Astrocyte of the spinal cord (primary cell): ENCODE measurements at regions not wholly inside any gene's neighbourhood (a gene's known extent, or its start where the extent isn't known, plus 50 kb on each side); places are given as distances from the start of the nearest gene placed in this dataset.

Experiments used
- DNase-seq: peaks from one replicate; pipeline ENCODE4 v3.0.0; 2011; ENCODE audit warnings: low read depth, low spot score
- H3K4me3 ChIP-seq: 2 replicates; pipeline ENCODE4 v1.5.1; 2011; ENCODE audit warnings: low read depth, mild to moderate bottlenecking, low read length, moderate library complexity
- in situ Hi-C: cut with HindIII; loops from 2 replicates; pipeline ENCODE4 v1.10.0; 2017; ENCODE audit warnings: low sequenced_read_pairs
- TF ChIP-seq, protein P1 (sequence below): IDR thresholded peaks from 2 replicates; pipeline ENCODE4 v1.5.1; 2012; ENCODE audit warnings: low read depth, mild to moderate bottlenecking, low read length, inconsistent platforms

DNA sequence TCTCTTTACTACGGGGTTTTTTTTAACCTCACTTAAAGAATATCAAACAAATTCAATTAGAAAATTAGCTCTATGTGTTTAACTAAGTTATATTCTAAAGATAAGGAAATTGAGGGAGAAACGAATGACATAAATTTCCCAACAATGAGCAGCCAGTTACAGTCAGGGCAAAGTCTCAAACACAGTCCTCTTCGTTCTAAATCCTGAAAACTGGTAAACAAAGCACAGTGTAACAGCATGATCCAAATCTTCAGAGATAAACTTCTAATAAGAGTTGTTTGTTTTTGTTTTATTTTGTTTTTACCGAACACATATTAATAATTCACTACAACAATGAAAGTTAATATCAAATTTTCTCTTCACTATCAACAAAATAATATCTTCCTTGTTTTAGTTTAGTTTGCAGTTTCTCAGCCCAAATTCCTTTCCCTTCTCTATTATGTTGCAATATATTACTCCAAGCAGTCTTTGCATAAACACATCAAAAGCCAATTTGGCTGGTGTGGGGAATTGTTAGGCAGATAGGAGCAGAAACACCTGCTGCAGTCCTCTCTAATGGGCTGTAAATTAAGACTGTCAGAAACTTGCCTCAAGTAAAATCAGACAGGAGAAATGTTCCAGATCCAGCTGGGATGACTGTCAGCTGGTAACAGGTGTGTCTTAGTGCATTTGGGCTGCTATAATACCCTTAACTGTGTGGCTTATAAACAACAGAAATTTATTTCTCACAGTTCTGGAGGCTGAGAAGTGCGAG is 106.5 kb upstream of the SGCG start:
- in situ Hi-C loops = no loop called here
- H3K4me3 ChIP-seq = no peak overlapping the region

DNA sequence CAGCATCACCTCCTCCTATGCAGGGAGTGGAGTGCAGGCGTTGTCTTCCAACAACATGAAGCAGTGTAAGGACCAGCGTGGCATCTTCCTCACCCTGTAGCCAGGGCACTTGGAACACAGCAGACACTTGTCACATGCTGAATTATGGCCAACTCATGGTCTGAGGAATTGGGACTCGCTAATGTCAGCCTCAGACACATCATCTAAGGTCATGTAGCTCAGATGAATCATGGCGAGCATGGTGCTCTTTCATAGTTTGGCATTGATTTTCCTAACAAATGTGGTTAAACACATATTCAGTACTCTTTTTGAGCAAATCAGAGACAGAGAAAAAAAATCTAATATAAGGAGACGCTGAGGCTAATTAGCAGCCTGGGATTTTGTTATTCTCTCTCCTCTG is 99.6 kb upstream of the SGCG start:
- TF ChIP-seq, protein P1, sequence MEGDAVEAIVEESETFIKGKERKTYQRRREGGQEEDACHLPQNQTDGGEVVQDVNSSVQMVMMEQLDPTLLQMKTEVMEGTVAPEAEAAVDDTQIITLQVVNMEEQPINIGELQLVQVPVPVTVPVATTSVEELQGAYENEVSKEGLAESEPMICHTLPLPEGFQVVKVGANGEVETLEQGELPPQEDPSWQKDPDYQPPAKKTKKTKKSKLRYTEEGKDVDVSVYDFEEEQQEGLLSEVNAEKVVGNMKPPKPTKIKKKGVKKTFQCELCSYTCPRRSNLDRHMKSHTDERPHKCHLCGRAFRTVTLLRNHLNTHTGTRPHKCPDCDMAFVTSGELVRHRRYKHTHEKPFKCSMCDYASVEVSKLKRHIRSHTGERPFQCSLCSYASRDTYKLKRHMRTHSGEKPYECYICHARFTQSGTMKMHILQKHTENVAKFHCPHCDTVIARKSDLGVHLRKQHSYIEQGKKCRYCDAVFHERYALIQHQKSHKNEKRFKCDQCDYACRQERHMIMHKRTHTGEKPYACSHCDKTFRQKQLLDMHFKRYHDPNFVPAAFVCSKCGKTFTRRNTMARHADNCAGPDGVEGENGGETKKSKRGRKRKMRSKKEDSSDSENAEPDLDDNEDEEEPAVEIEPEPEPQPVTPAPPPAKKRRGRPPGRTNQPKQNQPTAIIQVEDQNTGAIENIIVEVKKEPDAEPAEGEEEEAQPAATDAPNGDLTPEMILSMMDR = no peak
- no peak for DNase-seq
- in situ Hi-C loops = no loop called here
- H3K4me3 ChIP-seq = no peak overlapping the region

More for the DNA sequence above, 106.5 kb upstream of the SGCG start:
- no peak for DNase-seq
- TF ChIP-seq, protein P1 = no peak

GRCh38 chr13:23081901-23082300 is 98.9 kb upstream of the SGCG start:
- DNase-seq = no peak
- TF ChIP-seq, protein P1 = no peak
- no peak overlapping the region for H3K4me3 ChIP-seq
- in situ Hi-C loops = no loop called here

GRCh38 chr13:23086968-23087623 is 93.7 kb upstream of the SGCG start:
- TF ChIP-seq, protein P1 = no peak
- in situ Hi-C loops = no loop called here
- DNase-seq = no peak
- no peak overlapping the region for H3K4me3 ChIP-seq

DNA sequence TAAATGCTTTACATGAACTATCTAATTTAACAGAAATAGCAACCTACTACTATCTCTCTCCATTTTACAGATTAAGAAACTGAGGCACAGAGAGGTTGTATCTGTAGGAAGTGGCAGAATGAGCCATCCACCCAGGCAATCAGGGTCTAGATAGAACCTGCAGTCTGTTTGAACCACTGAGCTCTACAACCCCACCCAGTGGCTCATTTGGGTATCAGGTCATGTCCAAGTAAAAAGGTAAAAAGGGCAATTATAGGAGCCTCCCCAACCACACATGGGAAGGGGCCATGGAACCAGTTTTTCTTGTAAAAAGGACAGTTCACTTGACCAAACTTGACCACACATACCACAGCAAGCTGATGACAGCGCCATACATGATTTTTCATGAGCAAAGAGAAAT is 92.9 kb upstream of the SGCG start:
- no peak overlapping the region for H3K4me3 ChIP-seq
- peak; percentile 2 for DNase-seq
- TF ChIP-seq, protein P1 = peak; percentile 30
- in situ Hi-C loops = no loop called here

- in situ Hi-C loops = no loop called here
- no peak overlapping the region for H3K4me3 ChIP-seq
- TF ChIP-seq, protein P1 = no peak
- no peak for DNase-seq
These were observed 82.4 kb upstream of the SGCG start for GRCh38 chr13:23098161-23098907.
